NCI-H2171 (cell line): ENCODE measurements at regions not wholly inside any gene's neighbourhood (a gene's known extent, or its start where the extent isn't known, plus 50 kb on each side); places are given as distances from the start of the nearest gene placed in this dataset.
"Not testable (repeated sequence)": the region's sequence is repeated elsewhere in the genome, so short reads cannot be mapped to it uniquely, and the experiment has no call there.

ENCODE experiments used
- DNase-seq: peaks from one replicate; lab custom pipeline; 2025; lab: John Stamatoyannopoulos, UW

- DNase-seq = no peak
Measured at GRCh38 chr6:144653885-144654505, 368.9 kb downstream of the UTRN start.

DNA sequence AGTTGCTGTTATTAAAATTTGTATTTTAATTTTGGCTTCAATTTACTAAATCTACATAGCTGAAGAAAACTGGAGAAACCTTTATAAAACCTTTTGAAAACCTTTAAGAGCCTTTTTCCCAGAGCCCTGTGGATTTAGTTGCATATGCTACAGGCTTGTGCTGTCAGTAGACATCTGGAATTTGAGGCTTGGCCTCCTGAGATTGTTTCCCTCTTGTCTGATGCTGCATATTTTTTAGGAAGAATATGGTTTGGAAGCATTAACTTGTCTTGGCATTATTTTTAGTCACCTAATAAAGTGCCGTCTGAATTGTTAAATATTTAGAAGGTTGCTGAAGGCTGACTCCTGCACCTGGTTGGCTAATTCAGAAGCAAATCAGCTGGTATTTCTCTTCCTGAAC, 369.4 kb downstream of the UTRN start:
- DNase-seq = no peak

GRCh38 chr6:144655376-144655775, 370.2 kb downstream of the UTRN start:
- DNase-seq = no peak

- DNase-seq = peak; percentile 23
Measured at GRCh38 chr6:144657691-144658090, 372.6 kb downstream of the UTRN start.

DNA sequence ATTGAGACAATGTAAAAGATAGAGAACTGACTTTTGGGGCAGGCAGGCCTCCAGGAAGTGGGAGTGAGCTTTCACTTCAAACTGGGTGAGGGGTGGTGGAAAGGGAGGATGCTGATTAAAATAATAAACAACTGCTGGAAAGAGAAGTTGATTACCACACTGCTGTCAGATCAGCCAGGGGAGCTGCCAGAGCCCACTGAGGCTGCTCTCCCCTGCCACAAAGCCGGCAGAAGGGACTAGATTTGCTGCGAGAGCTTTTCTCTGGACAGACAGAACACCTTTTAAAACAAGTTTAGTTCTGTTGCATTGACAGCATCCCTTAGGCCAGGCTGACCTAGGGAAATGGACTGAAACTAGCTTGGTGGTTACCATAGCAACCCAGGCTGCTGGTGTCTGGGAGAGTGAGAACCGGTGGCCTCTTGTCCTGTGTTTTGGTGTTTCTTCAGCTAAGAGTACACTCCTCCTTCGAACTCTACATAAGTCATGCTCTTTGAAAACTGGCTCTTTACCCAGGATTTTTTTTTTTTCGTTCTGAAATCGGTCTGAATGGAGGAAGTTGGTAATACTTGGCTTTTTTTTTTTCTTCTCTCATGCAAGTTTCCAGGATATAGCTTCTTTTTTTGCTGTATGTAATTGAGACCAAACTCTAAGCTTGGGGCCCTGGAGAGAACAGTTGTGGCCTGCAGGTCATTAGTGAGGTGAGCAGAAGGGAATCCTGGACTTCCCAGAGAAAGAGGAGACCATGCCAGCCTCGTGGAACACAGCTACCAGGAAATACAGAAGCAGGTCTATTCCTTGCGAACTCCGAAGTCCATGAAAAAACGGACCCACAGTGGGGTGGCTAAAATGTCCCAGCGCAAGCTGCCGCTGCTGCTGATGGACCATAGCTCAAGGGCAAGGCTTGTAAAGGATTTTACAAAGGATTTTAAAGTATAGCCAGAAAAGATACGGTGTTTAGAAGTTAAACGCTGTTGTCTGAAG, 374.4 kb downstream of the UTRN start:
- DNase-seq = no peak

DNA sequence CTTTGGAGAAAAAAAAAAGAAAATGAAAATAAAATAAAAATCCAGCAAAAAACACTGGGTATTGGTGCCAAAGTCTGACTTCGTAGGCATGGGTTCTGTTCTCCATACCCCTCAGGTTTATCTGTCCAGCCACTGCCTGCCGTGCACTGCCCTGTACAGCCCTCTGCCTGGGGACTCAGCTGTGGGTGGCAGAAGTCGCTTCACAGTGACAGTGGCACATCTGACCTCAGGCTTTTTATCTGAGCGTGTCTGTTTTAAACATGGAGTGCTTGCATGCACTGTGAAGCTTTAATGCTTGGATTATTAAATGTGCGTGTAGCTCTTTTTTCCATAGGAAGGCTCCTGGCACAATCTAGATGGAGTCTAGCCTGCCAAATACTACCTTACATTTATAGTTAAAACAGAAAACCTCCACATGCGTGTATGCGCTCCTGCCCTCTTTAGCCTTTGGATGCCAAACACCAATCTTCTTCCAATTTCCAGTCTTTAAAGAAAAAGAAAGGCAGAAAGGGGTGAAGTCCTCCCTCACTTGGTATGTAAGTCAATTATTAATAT, 375.5 kb downstream of the UTRN start:
- no peak for DNase-seq

- peak; percentile 14 for DNase-seq
Measured at GRCh38 chr6:144661116-144661806, 376.1 kb downstream of the UTRN start.

- DNase-seq = no peak
Measured at GRCh38 chr6:144662812-144663365, 377.8 kb downstream of the UTRN start.

GRCh38 chr6:144664281-144664680, 379.1 kb downstream of the UTRN start:
- DNase-seq = no peak

- DNase-seq = no peak
Measured at GRCh38 chr6:144664947-144665346, 379.8 kb downstream of the UTRN start.

DNA sequence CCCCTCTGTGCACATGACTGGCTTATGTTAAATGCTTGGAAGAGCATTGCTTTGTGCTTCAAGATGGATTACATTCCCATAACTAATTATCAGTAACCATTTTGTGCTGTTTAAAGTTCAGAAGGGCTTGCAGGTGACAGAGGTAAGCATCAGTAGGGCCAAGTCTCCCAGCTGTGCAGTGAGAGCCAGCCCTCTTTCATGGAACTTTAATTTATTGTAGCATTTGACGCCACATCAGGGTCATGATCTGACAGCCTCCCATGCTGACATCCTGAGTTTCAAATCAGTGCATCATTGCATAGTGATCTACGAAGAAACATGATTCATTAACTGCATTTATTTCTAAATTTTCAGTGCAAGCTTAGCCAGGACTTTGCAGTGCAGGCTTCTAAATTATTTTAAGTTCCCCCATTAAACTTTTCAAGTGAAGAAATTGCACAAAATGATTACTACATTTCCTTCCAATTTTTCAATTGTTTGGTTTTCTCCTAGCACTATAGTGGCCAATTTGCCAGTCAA, 380.9 kb downstream of the UTRN start:
- no peak for DNase-seq

DNA sequence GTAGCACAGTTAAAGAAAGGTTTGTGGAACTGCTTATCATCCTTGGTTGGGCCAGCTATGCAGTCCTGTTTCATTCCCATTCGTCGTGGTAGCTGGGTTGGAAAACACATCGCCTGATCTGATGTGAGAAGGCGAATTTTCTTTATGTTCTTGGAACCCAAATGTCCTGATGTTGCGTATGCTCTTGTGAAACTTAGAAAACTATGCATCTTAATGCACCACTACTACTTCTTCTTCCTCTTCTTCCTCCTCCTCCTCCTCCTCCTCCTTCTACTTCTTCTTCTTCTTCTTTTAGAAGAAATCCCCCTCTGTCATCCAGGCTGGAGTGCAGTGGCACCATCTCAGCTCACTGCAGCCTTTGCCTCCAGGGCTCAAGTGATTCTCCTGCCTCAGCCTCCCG, 381.6 kb downstream of the UTRN start:
- no peak for DNase-seq

GRCh38 chr6:144667532-144668503, 382.7 kb downstream of the UTRN start:
- DNase-seq = no peak

DNA sequence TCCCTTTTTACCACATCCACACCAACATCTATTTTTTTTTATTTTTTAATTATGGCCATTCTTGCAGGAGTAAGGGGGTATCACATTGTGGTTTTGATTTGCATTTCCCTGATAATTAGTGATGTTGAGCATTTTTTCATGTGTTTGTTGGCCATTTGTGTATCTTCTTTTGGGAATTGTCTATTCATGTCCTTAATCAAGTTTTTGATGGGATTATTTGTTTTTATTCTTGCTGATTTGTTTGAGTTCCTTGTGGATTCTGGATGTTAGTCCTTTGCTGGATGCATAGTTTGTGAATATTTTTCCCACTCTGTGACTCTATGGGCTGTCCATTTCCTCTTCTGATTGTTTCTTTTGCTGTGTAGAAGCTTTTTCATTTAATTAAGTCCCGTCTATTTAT, 385.1 kb downstream of the UTRN start:
- DNase-seq = not testable (repeated sequence)

DNA sequence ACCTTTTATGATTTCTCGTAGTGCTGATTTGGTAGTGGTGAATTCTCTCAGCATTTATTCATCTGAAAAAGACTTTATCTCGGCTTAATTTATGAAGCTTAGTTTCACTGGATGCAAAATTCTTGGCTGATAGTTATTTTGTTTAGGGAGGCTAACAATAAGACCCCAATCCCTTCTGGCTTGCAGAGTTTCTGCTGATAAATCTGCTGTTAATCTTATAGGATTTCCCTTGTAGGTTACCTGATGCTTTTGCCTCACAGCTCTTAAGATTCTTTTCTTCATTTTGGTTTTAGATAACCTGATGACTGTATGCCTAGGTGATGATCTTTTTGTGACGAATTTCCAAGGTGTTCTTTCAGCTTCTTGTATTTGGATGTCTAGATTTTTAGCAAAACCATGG, 388.7 kb downstream of the UTRN start:
- DNase-seq = no peak

- peak; percentile 77 for DNase-seq
Measured at GRCh38 chr6:144675231-144675861, 390.2 kb downstream of the UTRN start.

GRCh38 chr6:144676310-144676709, 391.2 kb downstream of the UTRN start:
- DNase-seq = not testable (repeated sequence)

DNA sequence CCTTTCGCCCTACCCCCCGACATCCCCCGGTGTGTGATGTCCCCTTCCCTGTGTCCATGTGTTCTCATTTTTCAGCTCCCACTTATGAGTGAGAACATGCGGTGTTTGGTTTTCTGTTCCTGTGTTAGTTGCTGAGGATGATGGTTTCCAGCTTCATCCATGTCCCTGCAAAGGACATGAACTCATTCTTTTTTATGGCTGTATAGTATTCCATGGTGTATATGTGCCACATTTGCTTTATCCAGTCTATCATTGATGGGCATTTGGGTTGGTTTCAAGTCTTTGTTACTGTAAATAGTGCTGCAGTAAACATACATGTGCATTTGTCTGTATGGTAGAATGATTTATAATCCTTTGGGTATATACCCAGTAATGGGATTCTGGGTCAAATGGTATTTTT, 392.1 kb downstream of the UTRN start:
- not testable (repeated sequence) for DNase-seq

DNA sequence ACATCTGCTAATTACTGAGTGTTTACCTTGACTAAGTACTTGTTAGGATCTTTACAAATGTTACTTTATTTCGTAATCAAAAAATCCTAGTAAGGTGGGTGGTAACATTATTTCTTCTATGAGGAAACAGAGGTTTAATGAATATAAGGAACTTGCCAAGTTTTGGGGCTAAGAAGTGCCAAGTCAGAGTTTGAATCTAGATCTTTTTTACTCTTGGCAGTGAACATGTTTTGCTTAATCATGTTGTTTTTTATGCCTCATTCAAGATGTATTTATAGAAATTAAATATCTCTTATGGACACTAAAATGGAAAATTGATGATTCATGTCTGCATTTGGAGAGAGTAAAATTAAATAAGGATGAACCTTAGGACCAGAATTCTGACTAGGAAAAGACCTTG, 393.7 kb downstream of the UTRN start:
- no peak for DNase-seq

DNA sequence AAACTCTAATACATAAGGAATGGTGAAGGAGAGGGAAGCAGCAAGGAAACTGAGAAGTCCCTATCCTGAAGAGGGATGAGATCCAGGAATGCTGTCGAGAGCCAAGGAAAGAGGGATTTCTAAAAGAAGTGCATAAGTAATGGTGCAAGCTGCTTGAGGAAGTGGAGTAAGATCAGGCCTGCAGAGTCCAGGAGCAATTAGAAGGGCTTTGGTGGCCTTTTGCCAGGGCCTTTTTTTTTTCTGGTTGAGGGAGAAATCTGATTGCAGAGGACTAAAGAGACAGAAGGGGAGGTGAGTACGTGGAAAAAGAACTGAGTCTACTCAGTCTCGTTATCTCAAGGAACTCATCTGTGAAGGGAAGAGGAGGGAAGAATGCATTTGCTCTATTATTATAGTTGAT, 396.2 kb downstream of the UTRN start:
- peak; percentile 8 for DNase-seq
